Liver (tissue), 7 donors: ENCODE measurements at regions not wholly inside any gene's neighbourhood (a gene's known extent, or its start where the extent isn't known, plus 50 kb on each side); places are given as distances from the start of the nearest gene placed in this dataset.

Experiments
- DNase-seq: peaks from one replicate; pipeline ENCODE4 v3.0.0-alpha.2; 2017; ENCODE audit warnings: low spot score
- H3K27ac ChIP-seq, 2 donors: one replicate each; pipeline ENCODE4 v1.7.0; 2013; ENCODE audit warnings: inconsistent platforms in 2 of 2, low read length in 2 of 2, control low read depth in 1 of 2, low read depth in 1 of 2, mild to moderate bottlenecking in 1 of 2
- H3K27me3 ChIP-seq, 4 donors: one replicate each; pipeline versions ENCODE4 v1.6.1 to v1.7.0; 2013; ENCODE audit warnings: low read length in 3 of 4, inconsistent platforms in 1 of 4, mild to moderate bottlenecking in 1 of 4, moderate library complexity in 1 of 4; ENCODE audit not compliant: control insufficient read depth in 4 of 4, insufficient read depth in 4 of 4
- H3K36me3 ChIP-seq, 4 donors: one replicate each; pipeline versions ENCODE4 v1.6.1 to v1.7.0; 2013; ENCODE audit warnings: low read length in 3 of 4, mild to moderate bottlenecking in 3 of 4, low read depth in 1 of 4, moderate library complexity in 1 of 4; ENCODE audit not compliant: control insufficient read depth in 4 of 4, insufficient read depth in 3 of 4
- H3K4me1 ChIP-seq, 4 donors: one replicate each; pipeline versions ENCODE4 v1.6.1 to v1.7.0; 2013; ENCODE audit warnings: low read length in 3 of 4, mild to moderate bottlenecking in 3 of 4, moderate library complexity in 1 of 4; ENCODE audit not compliant: control insufficient read depth in 4 of 4, insufficient read depth in 4 of 4
- H3K4me3 ChIP-seq, 3 donors: one replicate each; pipeline versions ENCODE4 v1.6.1 to v1.7.0; 2013; ENCODE audit warnings: low read length in 3 of 3, control low read depth in 1 of 3, low read depth in 1 of 3, mild to moderate bottlenecking in 1 of 3
- H3K9ac ChIP-seq, 2 donors: one replicate each; pipeline ENCODE4 v1.7.0; 2013; ENCODE audit warnings: low read length in 2 of 2, mild to moderate bottlenecking in 2 of 2, moderate library complexity in 2 of 2, control low read depth in 1 of 2, low read depth in 1 of 2
- H3K9me3 ChIP-seq, 4 donors: one replicate each; pipeline versions ENCODE4 v1.6.1 to v1.7.0; 2013; ENCODE audit warnings: low read length in 3 of 4; ENCODE audit not compliant: control insufficient read depth in 4 of 4
- EGR1 ChIP-seq, 2 donors: IDR thresholded peaks; 2 replicates each; pipeline ENCODE4 v1.6.1; 2016 to 2018; ENCODE audit warnings: antibody characterized with exemption in 2 of 2, low read depth in 2 of 2
- FOXA2 ChIP-seq: IDR thresholded peaks from 2 replicates; pipeline ENCODE4 v1.6.1; 2016; ENCODE audit warnings: antibody characterized with exemption
- GABPA ChIP-seq, 2 donors: IDR thresholded peaks in 1 of 2; conservative IDR thresholded peaks in 1 of 2; 2 replicates each; pipeline ENCODE4 v1.6.1; 2016; ENCODE audit warnings: antibody characterized with exemption in 2 of 2, mild to moderate bottlenecking in 1 of 2, moderate library complexity in 1 of 2
- HNF4G ChIP-seq: IDR thresholded peaks from 2 replicates; pipeline ENCODE4 v1.6.1; 2016; ENCODE audit warnings: antibody characterized with exemption
- RXRA ChIP-seq, 2 donors: IDR thresholded peaks; 2 replicates each; pipeline ENCODE4 v1.6.1; 2017 to 2018; ENCODE audit warnings: antibody characterized with exemption in 2 of 2, mild to moderate bottlenecking in 1 of 2
- WGBS: extraction: QIAGEN DNeasy Blood & Tissue Kit; methylation state at CpG from one replicate; pipeline ENCODE4 v1.1.7; 2013; 5-methylcytosine and 5-hydroxymethylcytosine counted together
- TF ChIP-seq, protein P1 (sequence below): IDR thresholded peaks from 2 replicates; pipeline ENCODE4 v1.6.1; 2016; ENCODE audit warnings: antibody characterized with exemption
- TF ChIP-seq, protein P2 (sequence below): IDR thresholded peaks from 2 replicates; pipeline ENCODE4 v1.6.1; 2016; ENCODE audit warnings: antibody characterized with exemption, mild to moderate bottlenecking
- donor health status: healthy.
- donor health status: healthy.
- donor health status: healthy.
- donor health status: healthy.

DNA sequence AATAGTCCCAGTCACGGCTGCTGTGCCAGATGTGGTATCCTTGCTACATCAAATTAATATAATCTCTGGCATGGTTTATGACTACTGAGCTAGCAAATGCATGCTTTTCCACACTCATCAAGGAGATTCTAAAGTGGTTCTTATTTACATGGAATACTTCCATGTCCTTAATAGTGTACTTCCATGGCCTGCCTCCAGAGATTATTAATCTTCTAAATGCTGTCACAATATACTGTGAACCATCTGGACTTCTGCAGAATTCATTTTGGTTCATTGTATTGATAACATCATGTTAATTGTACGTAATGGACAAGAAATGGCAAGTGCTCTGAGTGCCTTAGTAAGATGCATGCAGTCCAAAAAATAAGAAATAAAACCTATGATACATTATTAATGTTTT, 230.8 kb downstream of the NUAK1 start (continued):
- TF ChIP-seq GABPA (IDR thresholded peaks at IDR 0.05 in 1 of 2, conservative IDR thresholded peaks at IDR 0.05 in 1 of 2), result no peak
- TF ChIP-seq, protein P1, sequence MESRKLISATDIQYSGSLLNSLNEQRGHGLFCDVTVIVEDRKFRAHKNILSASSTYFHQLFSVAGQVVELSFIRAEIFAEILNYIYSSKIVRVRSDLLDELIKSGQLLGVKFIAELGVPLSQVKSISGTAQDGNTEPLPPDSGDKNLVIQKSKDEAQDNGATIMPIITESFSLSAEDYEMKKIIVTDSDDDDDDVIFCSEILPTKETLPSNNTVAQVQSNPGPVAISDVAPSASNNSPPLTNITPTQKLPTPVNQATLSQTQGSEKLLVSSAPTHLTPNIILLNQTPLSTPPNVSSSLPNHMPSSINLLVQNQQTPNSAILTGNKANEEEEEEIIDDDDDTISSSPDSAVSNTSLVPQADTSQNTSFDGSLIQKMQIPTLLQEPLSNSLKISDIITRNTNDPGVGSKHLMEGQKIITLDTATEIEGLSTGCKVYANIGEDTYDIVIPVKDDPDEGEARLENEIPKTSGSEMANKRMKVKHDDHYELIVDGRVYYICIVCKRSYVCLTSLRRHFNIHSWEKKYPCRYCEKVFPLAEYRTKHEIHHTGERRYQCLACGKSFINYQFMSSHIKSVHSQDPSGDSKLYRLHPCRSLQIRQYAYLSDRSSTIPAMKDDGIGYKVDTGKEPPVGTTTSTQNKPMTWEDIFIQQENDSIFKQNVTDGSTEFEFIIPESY, result no peak

DNA sequence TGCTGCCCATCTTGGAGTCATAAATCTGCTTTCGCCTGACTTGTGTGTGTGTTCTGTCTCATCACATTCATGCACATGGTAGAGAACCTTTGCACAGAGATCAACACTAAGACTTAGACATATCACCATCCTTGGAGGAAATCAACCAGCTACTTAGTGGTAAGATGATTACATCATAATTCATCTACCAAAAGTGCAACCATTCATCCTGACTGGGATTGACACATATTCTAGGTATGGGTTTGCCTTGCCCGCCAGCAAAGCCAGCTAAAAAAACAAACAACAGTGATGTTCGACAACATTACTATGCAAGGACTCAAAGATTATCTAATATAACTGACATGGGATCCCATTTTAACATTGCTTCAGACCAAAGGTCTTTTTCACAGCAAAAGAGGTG, 228.7 kb downstream of the NUAK1 start:
- 95% methylated on average over 3 of the region's 3 CpGs for WGBS
- Histone ChIP-seq H3K4me3 (no peak overlapping the region), H3K27ac (no peak overlapping the region), H3K36me3 (no peaks in the 10 kb centered on the region), H3K9ac (no peak overlapping the region), H3K27me3 (no peaks in the 10 kb centered on the region), H3K9me3 (no peaks in the 10 kb centered on the region), H3K4me1 (no peaks in the 10 kb centered on the region)
- TF ChIP-seq, protein P2, sequence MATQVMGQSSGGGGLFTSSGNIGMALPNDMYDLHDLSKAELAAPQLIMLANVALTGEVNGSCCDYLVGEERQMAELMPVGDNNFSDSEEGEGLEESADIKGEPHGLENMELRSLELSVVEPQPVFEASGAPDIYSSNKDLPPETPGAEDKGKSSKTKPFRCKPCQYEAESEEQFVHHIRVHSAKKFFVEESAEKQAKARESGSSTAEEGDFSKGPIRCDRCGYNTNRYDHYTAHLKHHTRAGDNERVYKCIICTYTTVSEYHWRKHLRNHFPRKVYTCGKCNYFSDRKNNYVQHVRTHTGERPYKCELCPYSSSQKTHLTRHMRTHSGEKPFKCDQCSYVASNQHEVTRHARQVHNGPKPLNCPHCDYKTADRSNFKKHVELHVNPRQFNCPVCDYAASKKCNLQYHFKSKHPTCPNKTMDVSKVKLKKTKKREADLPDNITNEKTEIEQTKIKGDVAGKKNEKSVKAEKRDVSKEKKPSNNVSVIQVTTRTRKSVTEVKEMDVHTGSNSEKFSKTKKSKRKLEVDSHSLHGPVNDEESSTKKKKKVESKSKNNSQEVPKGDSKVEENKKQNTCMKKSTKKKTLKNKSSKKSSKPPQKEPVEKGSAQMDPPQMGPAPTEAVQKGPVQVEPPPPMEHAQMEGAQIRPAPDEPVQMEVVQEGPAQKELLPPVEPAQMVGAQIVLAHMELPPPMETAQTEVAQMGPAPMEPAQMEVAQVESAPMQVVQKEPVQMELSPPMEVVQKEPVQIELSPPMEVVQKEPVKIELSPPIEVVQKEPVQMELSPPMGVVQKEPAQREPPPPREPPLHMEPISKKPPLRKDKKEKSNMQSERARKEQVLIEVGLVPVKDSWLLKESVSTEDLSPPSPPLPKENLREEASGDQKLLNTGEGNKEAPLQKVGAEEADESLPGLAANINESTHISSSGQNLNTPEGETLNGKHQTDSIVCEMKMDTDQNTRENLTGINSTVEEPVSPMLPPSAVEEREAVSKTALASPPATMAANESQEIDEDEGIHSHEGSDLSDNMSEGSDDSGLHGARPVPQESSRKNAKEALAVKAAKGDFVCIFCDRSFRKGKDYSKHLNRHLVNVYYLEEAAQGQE, result no peak
- TF ChIP-seq FOXA2 (no peak), HNF4G (no peak)
- no peak for DNase-seq

DNA sequence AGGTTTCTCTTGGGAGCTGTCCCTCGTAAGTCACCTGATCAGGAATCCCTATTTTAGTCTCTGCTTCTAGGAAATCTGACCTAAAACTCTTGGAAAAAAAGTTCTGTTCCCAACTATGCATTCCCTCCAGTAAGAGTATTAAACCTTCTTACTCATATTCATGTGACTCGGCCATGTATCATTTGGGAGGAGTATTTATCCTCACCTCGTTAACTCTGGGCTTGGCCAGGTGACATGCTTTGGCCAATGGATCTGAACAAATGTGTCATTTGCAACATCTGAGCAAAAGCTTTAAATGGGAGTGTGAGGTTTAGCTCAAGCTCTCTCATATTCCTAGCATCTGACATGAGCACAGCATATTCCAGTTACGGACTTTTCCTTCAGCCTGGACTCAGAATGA, 226.8 kb downstream of the NUAK1 start:
- WGBS, result 91% methylated on average over 4 of the region's 4 CpGs
- no peak for DNase-seq
- H3K36me3 ChIP-seq, result no peaks in the 10 kb centered on the region
- H3K9ac ChIP-seq, result no peak overlapping the region
- no peak overlapping the region for H3K27ac ChIP-seq
- TF ChIP-seq, protein P2, result no peak
- TF ChIP-seq EGR1 (IDR thresholded peaks at IDR 0.05; ENCODE audit: low read depth in 2 of 2), result no peak
- no peak for TF ChIP-seq RXRA (IDR thresholded peaks at IDR 0.05)
- no peaks in the 10 kb centered on the region for H3K27me3 ChIP-seq
- no peak overlapping the region for H3K4me3 ChIP-seq
- no peaks in the 10 kb centered on the region for H3K4me1 ChIP-seq
- H3K9me3 ChIP-seq, result no peaks in the 10 kb centered on the region
